ENCODE measurements at regions not wholly inside any gene's neighbourhood (a gene's known extent, or its start where the extent isn't known, plus 50 kb on each side); places are given as distances from the start of the nearest gene placed in this dataset.

DNA sequence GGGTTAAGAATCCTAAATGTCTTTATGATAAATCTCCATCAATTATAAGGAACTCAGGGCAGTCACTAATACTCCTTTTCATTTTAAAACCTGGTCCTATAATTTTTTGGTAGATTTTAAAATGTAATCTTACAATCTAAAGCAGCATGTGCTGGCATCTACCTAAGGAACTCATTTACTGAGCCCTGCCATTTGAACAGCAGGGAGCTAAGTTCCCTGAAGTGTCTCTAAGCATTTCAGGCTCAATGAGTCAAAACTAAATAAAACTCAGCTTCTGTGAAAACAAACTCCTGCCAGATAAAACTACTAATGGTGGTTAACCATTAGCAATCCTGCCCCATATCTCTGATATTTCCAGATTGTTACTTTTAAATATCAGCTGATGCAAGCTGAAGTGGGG, 1371.8 kb upstream of the PRMT6 start:
- TF ChIP-seq, protein P1, sequence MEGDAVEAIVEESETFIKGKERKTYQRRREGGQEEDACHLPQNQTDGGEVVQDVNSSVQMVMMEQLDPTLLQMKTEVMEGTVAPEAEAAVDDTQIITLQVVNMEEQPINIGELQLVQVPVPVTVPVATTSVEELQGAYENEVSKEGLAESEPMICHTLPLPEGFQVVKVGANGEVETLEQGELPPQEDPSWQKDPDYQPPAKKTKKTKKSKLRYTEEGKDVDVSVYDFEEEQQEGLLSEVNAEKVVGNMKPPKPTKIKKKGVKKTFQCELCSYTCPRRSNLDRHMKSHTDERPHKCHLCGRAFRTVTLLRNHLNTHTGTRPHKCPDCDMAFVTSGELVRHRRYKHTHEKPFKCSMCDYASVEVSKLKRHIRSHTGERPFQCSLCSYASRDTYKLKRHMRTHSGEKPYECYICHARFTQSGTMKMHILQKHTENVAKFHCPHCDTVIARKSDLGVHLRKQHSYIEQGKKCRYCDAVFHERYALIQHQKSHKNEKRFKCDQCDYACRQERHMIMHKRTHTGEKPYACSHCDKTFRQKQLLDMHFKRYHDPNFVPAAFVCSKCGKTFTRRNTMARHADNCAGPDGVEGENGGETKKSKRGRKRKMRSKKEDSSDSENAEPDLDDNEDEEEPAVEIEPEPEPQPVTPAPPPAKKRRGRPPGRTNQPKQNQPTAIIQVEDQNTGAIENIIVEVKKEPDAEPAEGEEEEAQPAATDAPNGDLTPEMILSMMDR (IDR thresholded peaks at IDR 0.05; ENCODE audit: low read depth) = no peak

DNA sequence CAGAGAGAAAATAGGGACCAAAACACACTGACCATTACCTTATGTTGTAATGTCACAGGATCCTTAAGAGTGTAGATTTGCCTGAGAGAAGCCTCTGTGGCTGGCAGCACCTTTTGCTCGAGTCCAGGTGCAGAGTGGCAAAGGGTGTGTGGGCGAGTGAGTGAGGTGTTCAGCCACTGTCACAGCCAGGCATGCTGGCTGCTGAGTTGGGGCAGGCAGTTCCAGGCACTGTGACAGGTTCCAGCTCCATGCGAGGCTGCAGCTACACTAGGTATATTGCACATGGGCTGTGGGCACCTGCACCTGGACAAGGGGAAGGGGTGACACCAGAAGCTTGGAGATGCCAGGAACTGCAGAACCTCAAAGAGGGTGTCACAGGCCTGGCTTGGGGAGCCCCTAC, 1370.4 kb upstream of the PRMT6 start:
- TF ChIP-seq, protein P1 (IDR thresholded peaks at IDR 0.05; ENCODE audit: low read depth) = no peak

DNA sequence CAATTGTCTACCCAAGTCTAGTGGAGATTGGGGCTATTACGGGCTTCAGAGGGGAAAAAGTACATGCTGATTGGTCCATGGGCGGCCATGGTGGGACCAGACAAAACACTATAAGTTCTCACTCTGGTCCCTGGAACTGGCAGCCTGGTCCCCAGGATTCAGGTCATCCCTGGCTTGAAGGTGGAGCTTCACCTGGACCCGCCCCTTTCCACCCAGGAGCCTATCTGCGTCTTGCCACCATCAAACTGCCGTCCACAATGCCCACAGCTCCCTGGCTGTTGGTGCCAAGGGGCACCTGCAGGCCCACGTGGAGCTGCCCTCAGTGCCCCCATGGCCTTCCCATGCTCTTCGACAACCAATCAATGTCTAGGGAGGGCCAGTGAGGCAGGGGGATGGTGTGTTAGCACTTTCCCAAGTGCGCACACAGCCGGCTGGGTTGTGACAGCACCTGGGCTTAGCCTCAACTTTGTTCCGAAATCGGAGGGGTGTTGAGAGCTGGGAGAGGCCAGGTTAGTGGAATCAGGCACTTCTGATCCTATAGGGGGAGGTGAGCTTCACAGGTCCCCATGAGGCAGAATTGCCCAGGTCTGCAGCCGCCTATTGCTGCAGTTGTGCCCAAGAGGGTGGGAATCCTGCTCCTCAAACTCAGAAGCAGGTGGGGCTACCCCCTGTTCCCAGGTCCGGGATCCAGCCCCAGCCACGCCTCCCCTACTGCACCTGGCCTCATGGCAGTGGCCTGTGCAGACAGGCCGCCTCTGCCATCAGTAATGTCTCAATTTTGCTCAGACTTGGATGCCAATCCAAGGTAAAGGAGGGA, 1369.4 kb upstream of the PRMT6 start:
- TF ChIP-seq, protein P1 (IDR thresholded peaks at IDR 0.05; ENCODE audit: low read depth) = no peak

DNA sequence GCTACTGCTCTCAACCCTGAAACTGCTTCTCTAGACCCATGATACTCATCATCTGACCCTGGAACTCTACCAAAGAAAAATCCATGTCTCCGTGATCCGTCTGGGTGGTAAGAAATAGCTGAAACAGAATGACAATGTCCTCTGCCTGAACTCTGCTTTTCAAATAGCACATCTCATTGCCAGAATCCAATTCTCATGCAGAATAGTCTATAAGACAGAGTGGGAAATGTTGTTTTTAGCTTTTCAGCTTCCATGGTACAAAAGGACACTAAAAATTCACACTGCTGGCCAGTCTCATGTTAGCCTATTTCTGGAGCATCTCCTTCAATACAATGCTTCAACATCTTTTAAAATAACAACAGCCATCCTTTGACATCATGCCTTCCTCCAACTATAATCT, 1355.8 kb upstream of the PRMT6 start:
- TF ChIP-seq, protein P1 (IDR thresholded peaks at IDR 0.05; ENCODE audit: low read depth) = no peak

DNA sequence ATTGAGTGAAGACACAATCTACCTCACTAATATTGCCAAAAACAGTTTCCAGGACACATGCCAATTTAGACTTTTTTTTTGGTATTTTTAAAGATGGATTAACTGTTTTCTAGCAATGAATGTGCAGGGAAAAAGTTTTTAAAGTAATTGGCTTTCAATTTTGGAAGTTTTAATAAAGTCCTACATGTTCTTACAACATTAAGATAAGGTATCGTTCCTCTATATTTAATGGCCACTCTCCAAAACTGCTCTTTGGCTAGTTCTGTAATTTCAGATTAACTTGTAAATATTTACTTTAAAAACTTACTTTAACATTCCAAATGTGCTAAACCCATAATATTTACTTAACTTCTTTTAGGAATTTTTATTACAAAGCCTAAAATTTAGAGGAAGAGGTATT, 1332.2 kb upstream of the PRMT6 start:
- TF ChIP-seq, protein P1 (IDR thresholded peaks at IDR 0.05; ENCODE audit: low read depth) = no peak

DNA sequence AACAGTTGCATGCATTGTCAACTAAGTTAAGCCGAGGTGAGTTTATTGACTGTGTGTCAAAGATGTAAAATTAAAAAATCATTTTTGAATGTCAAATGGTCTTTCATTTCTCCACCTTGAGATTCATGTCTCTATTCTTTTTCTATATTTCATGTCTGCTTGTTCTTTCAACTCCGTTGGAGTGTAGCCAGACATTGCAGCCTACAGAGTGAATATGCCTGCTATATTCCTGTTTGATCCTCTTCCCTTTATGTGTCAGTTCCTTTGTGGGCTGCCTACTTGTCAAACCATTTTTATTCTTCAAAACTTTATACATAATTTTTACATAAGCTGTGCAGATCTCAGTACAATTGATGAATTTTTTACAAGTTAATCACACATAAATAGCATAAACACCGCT, 1325.8 kb upstream of the PRMT6 start:
- TF ChIP-seq, protein P1 (IDR thresholded peaks at IDR 0.05; ENCODE audit: low read depth) = no peak

DNA sequence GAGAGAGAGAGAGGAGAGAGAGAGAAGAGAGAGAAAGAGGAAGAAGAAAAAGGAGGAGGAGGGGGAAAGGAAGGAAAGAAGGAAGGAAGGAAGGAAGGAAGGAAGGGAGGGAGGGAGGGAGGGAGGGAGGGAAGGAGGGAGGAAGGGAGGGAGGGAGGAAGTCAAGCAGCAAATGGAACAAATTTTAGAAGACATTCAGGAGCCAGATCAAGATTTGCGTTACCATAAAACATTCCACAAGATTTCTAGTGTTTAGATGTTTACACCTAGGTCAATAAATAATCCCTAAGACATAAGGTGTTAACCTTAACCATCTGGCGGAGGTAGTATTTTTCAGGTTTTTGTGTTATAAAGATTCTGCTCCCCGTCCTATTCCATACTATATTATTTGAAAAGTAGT, 1320.1 kb upstream of the PRMT6 start:
- TF ChIP-seq, protein P1 (IDR thresholded peaks at IDR 0.05; ENCODE audit: low read depth) = no peak
